GM23338 (cell line): ENCODE measurements at regions not wholly inside any gene's neighbourhood (a gene's known extent, or its start where the extent isn't known, plus 50 kb on each side); places are given as distances from the start of the nearest gene placed in this dataset.

Experiments used
- ATAC-seq: fragments of 200-7000 bp; cut with Tn5 transposase; 3 replicates; pipeline ENCODE4 v1.9.1; 2020
- DNase-seq: peaks from one replicate; pipeline ENCODE4 v3.0.0-alpha.2; 2015; ENCODE audit warnings: low spot score
- H2AFZ ChIP-seq: fragments of 200-600 bp; sonication (generic); 2 replicates; pipeline ENCODE4 v1.8.0; 2016; ENCODE audit warnings: antibody characterized with exemption, mild to moderate bottlenecking, moderate library complexity
- H3F3A ChIP-seq: fragments of 200-600 bp; sonication (generic); replicated peaks from 2 replicates; pipeline ENCODE4 v1.8.0; 2017; ENCODE audit warnings: antibody characterized with exemption, mixed run types, low read depth
- H3K27ac ChIP-seq: fragments of 200-600 bp; sonication (generic); 2 replicates; pipeline ENCODE4 v1.6.1; 2016; ENCODE audit warnings: low read depth
- H3K27me3 ChIP-seq: fragments of 200-600 bp; sonication (generic); 2 replicates; pipeline ENCODE4 v1.8.0; 2016; ENCODE audit warnings: mild to moderate bottlenecking, mixed run types, moderate library complexity; ENCODE audit not compliant: insufficient read depth
- H3K36me3 ChIP-seq: fragments of 200-600 bp; sonication (generic); 2 replicates; pipeline ENCODE4 v1.8.0; 2016; ENCODE audit warnings: mild to moderate bottlenecking; ENCODE audit not compliant: insufficient read depth
- H3K4me1 ChIP-seq: fragments of 200-600 bp; sonication (generic); 2 replicates; pipeline ENCODE4 v1.8.0; 2016; ENCODE audit warnings: mild to moderate bottlenecking, moderate library complexity; ENCODE audit not compliant: insufficient read depth
- H3K4me2 ChIP-seq: fragments of 200-600 bp; sonication (generic); 2 replicates; pipeline ENCODE4 v1.7.1; 2017; ENCODE audit warnings: mixed run types
- H3K4me3 ChIP-seq: fragments of 200-600 bp; sonication (generic); 2 replicates; pipeline ENCODE4 v1.6.1; 2016; ENCODE audit warnings: mixed run types
- H3K79me2 ChIP-seq: fragments of 200-600 bp; sonication (generic); replicated peaks from 2 replicates; pipeline ENCODE4 v1.8.0; 2017; ENCODE audit warnings: mild to moderate bottlenecking; ENCODE audit not compliant: insufficient read depth
- H3K9me2 ChIP-seq: fragments of 200-600 bp; sonication (generic); 2 replicates; pipeline ENCODE4 v1.8.0; 2017; ENCODE audit not compliant: insufficient read depth
- H4K20me1 ChIP-seq: fragments of 200-600 bp; sonication (generic); replicated peaks from 2 replicates; pipeline ENCODE4 v1.8.0; 2017; ENCODE audit warnings: mild to moderate bottlenecking; ENCODE audit not compliant: insufficient read depth
- H3K27ac Mint-ChIP-seq: 2 replicates; pipeline ENCODE4 v1.8.0; 2020; ENCODE audit warnings: inconsistent platforms, mild to moderate bottlenecking, moderate library complexity, mixed read lengths
- H3K27me3 Mint-ChIP-seq: 3 replicates; pipeline ENCODE4 v1.8.0; 2022; ENCODE audit warnings: low read depth, mild to moderate bottlenecking, moderate library complexity, mixed read lengths, inconsistent platforms; ENCODE audit not compliant: insufficient read depth, poor library complexity
- H3K36me3 Mint-ChIP-seq: 3 replicates; pipeline ENCODE4 v1.8.0; 2021; ENCODE audit warnings: low read depth, mild to moderate bottlenecking, inconsistent platforms, moderate library complexity, mixed read lengths
- H3K4me1 Mint-ChIP-seq: 3 replicates; pipeline ENCODE4 v1.8.0; 2020; ENCODE audit warnings: mild to moderate bottlenecking, inconsistent platforms, mixed read lengths
- H3K4me3 Mint-ChIP-seq: 3 replicates; pipeline ENCODE4 v1.8.0; 2021; ENCODE audit warnings: moderate library complexity, mild to moderate bottlenecking, inconsistent platforms, mixed read lengths
- H3K9me3 Mint-ChIP-seq: 3 replicates; pipeline ENCODE4 v1.8.0; 2020; ENCODE audit warnings: moderate library complexity, mild to moderate bottlenecking, inconsistent platforms, mixed read lengths
- CREB1 ChIP-seq: fragments of 250-450 bp; sonication (Bioruptor Pico); IDR thresholded peaks from 2 replicates; pipeline ENCODE4 v1.5.0; 2020; ENCODE audit warnings: low read depth, mild to moderate bottlenecking, moderate library complexity
- EZH2 ChIP-seq: fragments of 200-600 bp; sonication (generic); IDR thresholded peaks from one replicate; pipeline ENCODE4 v1.8.0; 2017; ENCODE audit warnings: antibody characterized with exemption, mild to moderate bottlenecking, low read depth; ENCODE audit not compliant: unreplicated experiment
- EZH2phosphoT487 ChIP-seq: fragments of 200-600 bp; sonication (generic); IDR thresholded peaks from one replicate; pipeline ENCODE4 v1.8.1; 2018; ENCODE audit warnings: antibody characterized with exemption; ENCODE audit not compliant: unreplicated experiment
- JUNB ChIP-seq: IDR thresholded peaks from one replicate; pipeline ENCODE4 v1.6.1; 2016; ENCODE audit warnings: antibody characterized with exemption; ENCODE audit not compliant: unreplicated experiment
- NANOG ChIP-seq: IDR thresholded peaks from 2 replicates; pipeline ENCODE4 v1.6.1; 2016; ENCODE audit warnings: antibody characterized with exemption, borderline replicate concordance
- POLR2AphosphoS5 ChIP-seq: IDR thresholded peaks from 2 replicates; pipeline ENCODE4 v1.6.1; 2016; ENCODE audit warnings: antibody characterized with exemption, low read depth
- STAT1 ChIP-seq: IDR thresholded peaks from one replicate; pipeline ENCODE4 v1.6.1; 2016; ENCODE audit warnings: antibody characterized with exemption; ENCODE audit not compliant: unreplicated experiment
- ZNF331 ChIP-seq: fragments of 250-450 bp; sonication (Bioruptor Pico); IDR thresholded peaks from 2 replicates; pipeline ENCODE4 v1.5.0; 2020; ENCODE audit warnings: low read depth, mild to moderate bottlenecking, moderate library complexity
- TF ChIP-seq, protein P1 (sequence below): fragments of 250-450 bp; sonication (Bioruptor Pico); IDR thresholded peaks from 2 replicates; pipeline ENCODE4 v1.5.0; 2020; ENCODE audit warnings: mild to moderate bottlenecking, moderate library complexity
- TF ChIP-seq, protein P2 (sequence below): IDR thresholded peaks from 2 replicates; pipeline ENCODE4 v1.6.1; 2016; ENCODE audit warnings: antibody characterized with exemption
- TF ChIP-seq, protein P3 (sequence below): IDR thresholded peaks from one replicate; pipeline ENCODE4 v1.6.1; 2018; ENCODE audit warnings: antibody characterized with exemption; ENCODE audit not compliant: unreplicated experiment

GRCh38 chr2:83633423-83633822, 825.7 kb downstream of the SUCLG1 start (continued):
- TF ChIP-seq, protein P1, sequence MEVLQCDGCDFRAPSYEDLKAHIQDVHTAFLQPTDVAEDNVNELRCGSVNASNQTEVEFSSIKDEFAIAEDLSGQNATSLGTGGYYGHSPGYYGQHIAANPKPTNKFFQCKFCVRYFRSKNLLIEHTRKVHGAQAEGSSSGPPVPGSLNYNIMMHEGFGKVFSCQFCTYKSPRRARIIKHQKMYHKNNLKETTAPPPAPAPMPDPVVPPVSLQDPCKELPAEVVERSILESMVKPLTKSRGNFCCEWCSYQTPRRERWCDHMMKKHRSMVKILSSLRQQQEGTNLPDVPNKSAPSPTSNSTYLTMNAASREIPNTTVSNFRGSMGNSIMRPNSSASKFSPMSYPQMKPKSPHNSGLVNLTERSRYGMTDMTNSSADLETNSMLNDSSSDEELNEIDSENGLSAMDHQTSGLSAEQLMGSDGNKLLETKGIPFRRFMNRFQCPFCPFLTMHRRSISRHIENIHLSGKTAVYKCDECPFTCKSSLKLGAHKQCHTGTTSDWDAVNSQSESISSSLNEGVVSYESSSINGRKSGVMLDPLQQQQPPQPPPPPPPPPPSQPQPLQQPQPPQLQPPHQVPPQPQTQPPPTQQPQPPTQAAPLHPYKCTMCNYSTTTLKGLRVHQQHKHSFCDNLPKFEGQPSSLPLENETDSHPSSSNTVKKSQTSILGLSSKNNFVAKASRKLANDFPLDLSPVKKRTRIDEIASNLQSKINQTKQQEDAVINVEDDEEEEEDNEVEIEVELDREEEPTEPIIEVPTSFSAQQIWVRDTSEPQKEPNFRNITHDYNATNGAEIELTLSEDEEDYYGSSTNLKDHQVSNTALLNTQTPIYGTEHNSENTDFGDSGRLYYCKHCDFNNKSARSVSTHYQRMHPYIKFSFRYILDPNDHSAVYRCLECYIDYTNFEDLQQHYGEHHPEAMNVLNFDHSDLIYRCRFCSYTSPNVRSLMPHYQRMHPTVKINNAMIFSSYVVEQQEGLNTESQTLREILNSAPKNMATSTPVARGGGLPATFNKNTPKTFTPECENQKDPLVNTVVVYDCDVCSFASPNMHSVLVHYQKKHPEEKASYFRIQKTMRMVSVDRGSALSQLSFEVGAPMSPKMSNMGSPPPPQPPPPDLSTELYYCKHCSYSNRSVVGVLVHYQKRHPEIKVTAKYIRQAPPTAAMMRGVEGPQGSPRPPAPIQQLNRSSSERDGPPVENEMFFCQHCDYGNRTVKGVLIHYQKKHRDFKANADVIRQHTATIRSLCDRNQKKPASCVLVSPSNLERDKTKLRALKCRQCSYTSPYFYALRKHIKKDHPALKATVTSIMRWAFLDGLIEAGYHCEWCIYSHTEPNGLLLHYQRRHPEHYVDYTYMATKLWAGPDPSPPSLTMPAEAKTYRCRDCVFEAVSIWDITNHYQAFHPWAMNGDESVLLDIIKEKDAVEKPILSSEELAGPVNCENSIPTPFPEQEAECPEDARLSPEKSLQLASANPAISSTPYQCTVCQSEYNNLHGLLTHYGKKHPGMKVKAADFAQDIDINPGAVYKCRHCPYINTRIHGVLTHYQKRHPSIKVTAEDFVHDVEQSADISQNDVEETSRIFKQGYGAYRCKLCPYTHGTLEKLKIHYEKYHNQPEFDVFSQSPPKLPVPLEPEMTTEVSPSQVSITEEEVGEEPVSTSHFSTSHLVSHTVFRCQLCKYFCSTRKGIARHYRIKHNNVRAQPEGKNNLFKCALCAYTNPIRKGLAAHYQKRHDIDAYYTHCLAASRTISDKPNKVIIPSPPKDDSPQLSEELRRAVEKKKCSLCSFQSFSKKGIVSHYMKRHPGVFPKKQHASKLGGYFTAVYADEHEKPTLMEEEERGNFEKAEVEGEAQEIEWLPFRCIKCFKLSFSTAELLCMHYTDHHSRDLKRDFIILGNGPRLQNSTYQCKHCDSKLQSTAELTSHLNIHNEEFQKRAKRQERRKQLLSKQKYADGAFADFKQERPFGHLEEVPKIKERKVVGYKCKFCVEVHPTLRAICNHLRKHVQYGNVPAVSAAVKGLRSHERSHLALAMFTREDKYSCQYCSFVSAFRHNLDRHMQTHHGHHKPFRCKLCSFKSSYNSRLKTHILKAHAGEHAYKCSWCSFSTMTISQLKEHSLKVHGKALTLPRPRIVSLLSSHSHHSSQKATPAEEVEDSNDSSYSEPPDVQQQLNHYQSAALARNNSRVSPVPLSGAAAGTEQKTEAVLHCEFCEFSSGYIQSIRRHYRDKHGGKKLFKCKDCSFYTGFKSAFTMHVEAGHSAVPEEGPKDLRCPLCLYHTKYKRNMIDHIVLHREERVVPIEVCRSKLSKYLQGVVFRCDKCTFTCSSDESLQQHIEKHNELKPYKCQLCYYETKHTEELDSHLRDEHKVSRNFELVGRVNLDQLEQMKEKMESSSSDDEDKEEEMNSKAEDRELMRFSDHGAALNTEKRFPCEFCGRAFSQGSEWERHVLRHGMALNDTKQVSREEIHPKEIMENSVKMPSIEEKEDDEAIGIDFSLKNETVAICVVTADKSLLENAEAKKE (CRISPR knock-in tag) = no peak
- TF ChIP-seq CREB1 (CRISPR knock-in tag) = no peak
- no peak for TF ChIP-seq ZNF331
- TF ChIP-seq STAT1 = no peak
- TF ChIP-seq EZH2 = no peak
- TF ChIP-seq NANOG = no peak
- TF ChIP-seq, protein P2, sequence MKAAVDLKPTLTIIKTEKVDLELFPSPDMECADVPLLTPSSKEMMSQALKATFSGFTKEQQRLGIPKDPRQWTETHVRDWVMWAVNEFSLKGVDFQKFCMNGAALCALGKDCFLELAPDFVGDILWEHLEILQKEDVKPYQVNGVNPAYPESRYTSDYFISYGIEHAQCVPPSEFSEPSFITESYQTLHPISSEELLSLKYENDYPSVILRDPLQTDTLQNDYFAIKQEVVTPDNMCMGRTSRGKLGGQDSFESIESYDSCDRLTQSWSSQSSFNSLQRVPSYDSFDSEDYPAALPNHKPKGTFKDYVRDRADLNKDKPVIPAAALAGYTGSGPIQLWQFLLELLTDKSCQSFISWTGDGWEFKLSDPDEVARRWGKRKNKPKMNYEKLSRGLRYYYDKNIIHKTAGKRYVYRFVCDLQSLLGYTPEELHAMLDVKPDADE = no peak
- no peak for TF ChIP-seq JUNB
- TF ChIP-seq EZH2phosphoT487 = no peak
- TF ChIP-seq POLR2AphosphoS5 = no peak

- no peak overlapping the region for H3K4me3 ChIP-seq
- no peaks in the 10 kb centered on the region for H3K4me1 ChIP-seq
- TF ChIP-seq EZH2 = no peak
- TF ChIP-seq, protein P3, sequence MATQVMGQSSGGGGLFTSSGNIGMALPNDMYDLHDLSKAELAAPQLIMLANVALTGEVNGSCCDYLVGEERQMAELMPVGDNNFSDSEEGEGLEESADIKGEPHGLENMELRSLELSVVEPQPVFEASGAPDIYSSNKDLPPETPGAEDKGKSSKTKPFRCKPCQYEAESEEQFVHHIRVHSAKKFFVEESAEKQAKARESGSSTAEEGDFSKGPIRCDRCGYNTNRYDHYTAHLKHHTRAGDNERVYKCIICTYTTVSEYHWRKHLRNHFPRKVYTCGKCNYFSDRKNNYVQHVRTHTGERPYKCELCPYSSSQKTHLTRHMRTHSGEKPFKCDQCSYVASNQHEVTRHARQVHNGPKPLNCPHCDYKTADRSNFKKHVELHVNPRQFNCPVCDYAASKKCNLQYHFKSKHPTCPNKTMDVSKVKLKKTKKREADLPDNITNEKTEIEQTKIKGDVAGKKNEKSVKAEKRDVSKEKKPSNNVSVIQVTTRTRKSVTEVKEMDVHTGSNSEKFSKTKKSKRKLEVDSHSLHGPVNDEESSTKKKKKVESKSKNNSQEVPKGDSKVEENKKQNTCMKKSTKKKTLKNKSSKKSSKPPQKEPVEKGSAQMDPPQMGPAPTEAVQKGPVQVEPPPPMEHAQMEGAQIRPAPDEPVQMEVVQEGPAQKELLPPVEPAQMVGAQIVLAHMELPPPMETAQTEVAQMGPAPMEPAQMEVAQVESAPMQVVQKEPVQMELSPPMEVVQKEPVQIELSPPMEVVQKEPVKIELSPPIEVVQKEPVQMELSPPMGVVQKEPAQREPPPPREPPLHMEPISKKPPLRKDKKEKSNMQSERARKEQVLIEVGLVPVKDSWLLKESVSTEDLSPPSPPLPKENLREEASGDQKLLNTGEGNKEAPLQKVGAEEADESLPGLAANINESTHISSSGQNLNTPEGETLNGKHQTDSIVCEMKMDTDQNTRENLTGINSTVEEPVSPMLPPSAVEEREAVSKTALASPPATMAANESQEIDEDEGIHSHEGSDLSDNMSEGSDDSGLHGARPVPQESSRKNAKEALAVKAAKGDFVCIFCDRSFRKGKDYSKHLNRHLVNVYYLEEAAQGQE = no peak
- TF ChIP-seq, protein P2 = no peak
- H3K27me3 ChIP-seq = no peaks in the 10 kb centered on the region
- H3K79me2 ChIP-seq = no peaks in the 10 kb centered on the region
- Mint-ChIP-seq H3K36me3 (no peaks in the 10 kb centered on the region), H3K4me1 (no peaks in the 10 kb centered on the region), H3K27me3 (no peaks in the 10 kb centered on the region), H3K4me3 (no peak overlapping the region), H3K9me3 (no peaks in the 10 kb centered on the region), H3K27ac (no peak overlapping the region)
- no peaks in the 10 kb centered on the region for H4K20me1 ChIP-seq
- H3K4me2 ChIP-seq = no peak overlapping the region
- H3K36me3 ChIP-seq = no peaks in the 10 kb centered on the region
- H3K9me2 ChIP-seq = no peaks in the 10 kb centered on the region
- no peak for ATAC-seq
- no peak overlapping the region for H2AFZ ChIP-seq
- H3K27ac ChIP-seq = no peak overlapping the region
- no peak for DNase-seq
- no peaks in the 10 kb centered on the region for H3F3A ChIP-seq
These were observed 828.7 kb downstream of the SUCLG1 start for GRCh38 chr2:83630351-83630750.
